GM23338 (cell line): ENCODE measurements at regions not wholly inside any gene's neighbourhood (a gene's known extent, or its start where the extent isn't known, plus 50 kb on each side); places are given as distances from the start of the nearest gene placed in this dataset.

Source experiments
- CREB1 ChIP-seq: fragments of 250-450 bp; sonication (Bioruptor Pico); IDR thresholded peaks from 2 replicates; pipeline ENCODE4 v1.5.0; 2020; ENCODE audit warnings: low read depth, mild to moderate bottlenecking, moderate library complexity
- CTCF ChIP-seq, 2 experiments: fragments of 200-600 bp in 1 of 2; sonication (generic) in 1 of 2; conservative IDR thresholded peaks; 2 replicates each; pipeline versions ENCODE4 v1.5.1 to v1.6.1; 2016 to 2017; ENCODE audit warnings: antibody characterized with exemption in 2 of 2, low read depth in 2 of 2, mild to moderate bottlenecking in 2 of 2, moderate library complexity in 1 of 2
- EZH2 ChIP-seq: fragments of 200-600 bp; sonication (generic); IDR thresholded peaks from one replicate; pipeline ENCODE4 v1.8.0; 2017; ENCODE audit warnings: antibody characterized with exemption, mild to moderate bottlenecking, low read depth; ENCODE audit not compliant: unreplicated experiment
- EZH2phosphoT487 ChIP-seq: fragments of 200-600 bp; sonication (generic); IDR thresholded peaks from one replicate; pipeline ENCODE4 v1.8.1; 2018; ENCODE audit warnings: antibody characterized with exemption; ENCODE audit not compliant: unreplicated experiment
- JUNB ChIP-seq: IDR thresholded peaks from one replicate; pipeline ENCODE4 v1.6.1; 2016; ENCODE audit warnings: antibody characterized with exemption; ENCODE audit not compliant: unreplicated experiment
- NANOG ChIP-seq: IDR thresholded peaks from 2 replicates; pipeline ENCODE4 v1.6.1; 2016; ENCODE audit warnings: antibody characterized with exemption, borderline replicate concordance
- POLR2AphosphoS5 ChIP-seq: IDR thresholded peaks from 2 replicates; pipeline ENCODE4 v1.6.1; 2016; ENCODE audit warnings: antibody characterized with exemption, low read depth
- REST ChIP-seq: IDR thresholded peaks from one replicate; pipeline ENCODE4 v1.6.1; 2018; ENCODE audit warnings: antibody characterized with exemption; ENCODE audit not compliant: unreplicated experiment

DNA sequence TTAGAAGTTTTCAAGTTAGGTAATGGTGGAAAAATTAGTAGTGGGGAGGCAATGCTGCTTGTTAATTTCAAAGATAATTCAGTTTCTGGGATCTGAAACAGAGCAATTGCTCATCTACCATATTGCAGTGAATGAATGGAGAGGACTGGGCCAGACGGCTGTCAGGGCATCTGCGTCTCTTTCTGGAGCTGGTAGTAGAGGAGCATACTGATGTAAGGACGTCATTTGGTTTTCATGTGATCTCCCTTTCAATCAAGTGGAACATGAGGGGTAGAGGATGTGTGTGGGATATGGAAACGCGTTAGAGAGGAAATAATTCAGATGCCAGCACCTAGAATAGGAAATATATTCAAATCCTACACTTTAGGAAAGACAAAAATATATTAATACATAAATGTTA lies 490.3 kb downstream of the ADCYAP1 start:
- TF ChIP-seq CTCF (conservative IDR thresholded peaks at IDR 0.05; ENCODE audit: low read depth in 2 of 2), result no peak
- TF ChIP-seq POLR2AphosphoS5, result no peak
- no peak for TF ChIP-seq EZH2phosphoT487
- TF ChIP-seq EZH2, result no peak
- no peak for TF ChIP-seq REST
- no peak for TF ChIP-seq JUNB
- no peak for TF ChIP-seq CREB1 (CRISPR knock-in tag)
- TF ChIP-seq NANOG, result no peak
